ENCODE measurements at regions not wholly inside any gene's neighbourhood (a gene's known extent, or its start where the extent isn't known, plus 50 kb on each side); places are given as distances from the start of the nearest gene placed in this dataset.

- Histone ChIP-seq H3K36me3 (ENCODE audit: control insufficient read depth, insufficient read depth, low read length) (no peaks in the 10 kb centered on the region), H3K4me3 (ENCODE audit: low read depth, low read length) (no peak overlapping the region), H3K27me3 (ENCODE audit: control insufficient read depth, insufficient read depth, low read length) (no peaks in the 10 kb centered on the region)
- DNase-seq (ENCODE audit: low read depth): no peak
- no peak for TF ChIP-seq CTCF (IDR thresholded peaks at IDR 0.05; ENCODE audit: insufficient read depth, low read length, severe bottlenecking)
- no peak for FAIRE-seq
Observed at GRCh38 chr14:82621881-82622450, 1088.3 kb upstream of the SEL1L start.

GRCh38 chr14:82626156-82627066, 1092.8 kb upstream of the SEL1L start:
- H3K27me3 ChIP-seq (ENCODE audit: control insufficient read depth, insufficient read depth, low read length): no peaks in the 10 kb centered on the region
- no peak overlapping the region for H3K4me3 ChIP-seq (ENCODE audit: low read depth, low read length)
- no peaks in the 10 kb centered on the region for H3K36me3 ChIP-seq (ENCODE audit: control insufficient read depth, insufficient read depth, low read length)
- DNase-seq (ENCODE audit: low read depth) (no peak), FAIRE-seq (no peak)
- no peak for TF ChIP-seq CTCF (IDR thresholded peaks at IDR 0.05; ENCODE audit: insufficient read depth, low read length, severe bottlenecking)

GRCh38 chr14:82635915-82636314, 1102.3 kb upstream of the SEL1L start:
- DNase-seq (ENCODE audit: low read depth) (no peak), FAIRE-seq (no peak)
- H3K4me3 ChIP-seq (ENCODE audit: low read depth, low read length): no peak overlapping the region
- no peaks in the 10 kb centered on the region for H3K36me3 ChIP-seq (ENCODE audit: control insufficient read depth, insufficient read depth, low read length)
- TF ChIP-seq CTCF (IDR thresholded peaks at IDR 0.05; ENCODE audit: insufficient read depth, low read length, severe bottlenecking): no peak
- no peaks in the 10 kb centered on the region for H3K27me3 ChIP-seq (ENCODE audit: control insufficient read depth, insufficient read depth, low read length)

- FAIRE-seq (no peak), DNase-seq (ENCODE audit: low read depth) (no peak)
- Histone ChIP-seq H3K27me3 (ENCODE audit: control insufficient read depth, insufficient read depth, low read length) (no peaks in the 10 kb centered on the region), H3K36me3 (ENCODE audit: control insufficient read depth, insufficient read depth, low read length) (no peaks in the 10 kb centered on the region), H3K4me3 (ENCODE audit: low read depth, low read length) (no peak overlapping the region)
- no peak for TF ChIP-seq CTCF (IDR thresholded peaks at IDR 0.05; ENCODE audit: insufficient read depth, low read length, severe bottlenecking)
Observed at GRCh38 chr14:82636426-82636825, 1102.8 kb upstream of the SEL1L start.

GRCh38 chr14:82641050-82641540, 1107.4 kb upstream of the SEL1L start:
- no peak for FAIRE-seq
- Histone ChIP-seq H3K27me3 (ENCODE audit: control insufficient read depth, insufficient read depth, low read length) (no peaks in the 10 kb centered on the region), H3K36me3 (ENCODE audit: control insufficient read depth, insufficient read depth, low read length) (no peaks in the 10 kb centered on the region), H3K4me3 (ENCODE audit: low read depth, low read length) (no peak overlapping the region)
- peak; percentile 2 for DNase-seq (ENCODE audit: low read depth)
- TF ChIP-seq CTCF (IDR thresholded peaks at IDR 0.05; ENCODE audit: insufficient read depth, low read length, severe bottlenecking): no peak
